HepG2 (cell line): ENCODE measurements at regions not wholly inside any gene's neighbourhood (a gene's known extent, or its start where the extent isn't known, plus 50 kb on each side); places are given as distances from the start of the nearest gene placed in this dataset.
A peak's percentile ranks its signal among the peaks of the same experiment; 100 is the strongest.
"Not testable (repeated sequence)": the region's sequence is repeated elsewhere in the genome, so short reads cannot be mapped to it uniquely, and the experiment has no call there.

Experiments
- ATAC-seq: fragments of 200-7000 bp; cut with Tn5 transposase; 3 replicates; pipeline ENCODE4 v1.9.1; 2020; ENCODE audit warnings: mild to moderate bottlenecking, moderate library complexity
- BruUV-seq: library from RNA; stranded (reverse); fragments of 400-500 nt; replicated peaks from 2 replicates; lab custom pipeline; 2021; lab: Mats Ljungman, UMichigan
- CTCF ChIA-PET: fragments of 300-600 bp; formaldehyde crosslinking; extraction: SDS; loops from one replicate; lab custom pipeline; 2021; ENCODE audit warnings: low total read pairs, inconsistent platforms, low intra/inter-chr PET ratio; lab: Yijun Ruan, JAX
- POLR2A ChIA-PET: fragments of 350-600 bp; sonication (Branson Sonifier 250); formaldehyde crosslinking; loops from one replicate; lab custom pipeline; 2020; ENCODE audit warnings: antibody characterized with exemption, inconsistent platforms; lab: Yijun Ruan, JAX
- DNase-seq: peaks from one replicate; pipeline ENCODE4 v3.0.0-alpha.2; 2015; ENCODE audit warnings: low spot score
- FAIRE-seq: peaks from 3 replicates; lab custom pipeline; 2011; peaks lifted over from hg19 to GRCh38; lab: Jason Lieb, UNC
- H2AFZ ChIP-seq: one replicate; pipeline ENCODE4 v1.6.1; 2011; ENCODE audit warnings: low read length, inconsistent platforms
- H3K27ac ChIP-seq: fragments of 300-600 bp; 3 replicates; pipeline ENCODE4 v1.8.0; 2011; ENCODE audit warnings: mixed run types, mild to moderate bottlenecking, mixed read lengths, low read length, inconsistent platforms; ENCODE audit not compliant: insufficient read depth; ENCODE audit errors: extremely low read length
- H3K27me3 ChIP-seq, 2 experiments: fragments of 200-600 bp in 1 of 2; 2 replicates in 1 of 2; 3 replicates in 1 of 2; pipeline versions ENCODE4 v1.6.0 to v1.8.0; 2011; ENCODE audit warnings: low read length in 2 of 2, mild to moderate bottlenecking in 2 of 2, moderate library complexity in 2 of 2, inconsistent platforms in 1 of 2; ENCODE audit not compliant: insufficient read depth in 2 of 2, control insufficient read depth in 1 of 2
- H3K36me3 ChIP-seq, 2 experiments: fragments of 200-600 bp in 1 of 2; replicated peaks in 1 of 2; 2 replicates in 1 of 2; 3 replicates in 1 of 2; pipeline versions ENCODE4 v1.5.1 to v1.8.0; 2011; ENCODE audit warnings: low read length in 2 of 2, inconsistent platforms in 1 of 2; ENCODE audit not compliant: insufficient read depth in 2 of 2, control insufficient read depth in 1 of 2
- H3K4me1 ChIP-seq: 2 replicates; pipeline ENCODE4 v1.5.1; 2012; ENCODE audit warnings: low read length, inconsistent platforms; ENCODE audit not compliant: insufficient read depth
- H3K4me2 ChIP-seq: 2 replicates; pipeline ENCODE4 v1.6.0; 2011; ENCODE audit warnings: low read depth, low read length, inconsistent platforms
- H3K4me3 ChIP-seq, 3 experiments: fragments of 200-600 bp in 1 of 3; sonication (generic), shearing (Covaris generic) in 1 of 3; replicated peaks in 1 of 3; 2 replicates each; pipeline ENCODE4 v1.5.1; 2011 to 2016; ENCODE audit warnings: low read length in 3 of 3, inconsistent platforms in 2 of 3, low read depth in 2 of 3, mild to moderate bottlenecking in 2 of 3, control low read depth in 1 of 3, mixed read lengths in 1 of 3; ENCODE audit not compliant: insufficient read depth in 1 of 3
- H3K79me2 ChIP-seq: one replicate; pipeline ENCODE4 v1.6.1; 2011; ENCODE audit warnings: low read length, inconsistent platforms; ENCODE audit not compliant: insufficient read depth
- H3K9ac ChIP-seq: 2 replicates; pipeline ENCODE4 v1.6.0; 2011; ENCODE audit warnings: mild to moderate bottlenecking, low read depth, low read length, inconsistent platforms; ENCODE audit not compliant: insufficient read depth
- H3K9me3 ChIP-seq: 2 replicates; pipeline ENCODE4 v1.5.1; 2012; ENCODE audit warnings: mild to moderate bottlenecking, low read length
- H4K20me1 ChIP-seq: 2 replicates; pipeline ENCODE4 v1.6.0; 2011; ENCODE audit warnings: inconsistent platforms, mild to moderate bottlenecking, low read length, moderate library complexity; ENCODE audit not compliant: insufficient read depth
- ELF3 ChIP-seq: IDR thresholded peaks from 2 replicates; pipeline ENCODE4 v1.6.1; 2016; ENCODE audit warnings: missing genetic modification reagents, missing compliant biosample characterization
- GRHL1 ChIP-seq: sonication (generic); formaldehyde crosslinking; conservative IDR thresholded peaks from 2 replicates; pipeline ENCODE4 v1.8.0; 2022; ENCODE audit warnings: missing genetic modification reagents
- SOX13 ChIP-seq, 3 experiments: fragments of 450-650 bp in 1 of 3; sonication (generic) in 1 of 3; formaldehyde crosslinking in 1 of 3; IDR thresholded peaks in 2 of 3; conservative IDR thresholded peaks in 1 of 3; 2 replicates each; pipeline versions ENCODE4 v1.5.0 to v1.6.1; 2016 to 2020; ENCODE audit warnings: antibody characterized with exemption in 1 of 3, mild to moderate bottlenecking in 1 of 3, missing compliant biosample characterization in 1 of 3, missing genetic modification reagents in 1 of 3, moderate library complexity in 1 of 3
- WGBS: methylation state at CpG from one replicate; pipeline ENCODE4 v1.1.6; 2017; ENCODE audit warnings: low lambda C conversion rate; 5-methylcytosine and 5-hydroxymethylcytosine counted together
- in situ Hi-C: cut with HindIII; loops from 2 replicates; pipeline ENCODE4 v1.10.0; 2017; ENCODE audit warnings: low pct_unique_long_range_greater_than_20kb; ENCODE audit not compliant: extremely low pct_ligation_motif_present
- intact Hi-C: fragments of 100-400 bp; cut with micrococcal nuclease; formaldehyde crosslinking; loops from one replicate; pipeline ENCODE4 v1.10.0; 2022; ENCODE audit not compliant: unreplicated experiment

GRCh38 chr1:121595089-121595488 is 410.3 kb downstream of the SRGAP2C start:
- Histone ChIP-seq H3K4me3 (no peak overlapping the region), H3K27me3 (no peaks in the 10 kb centered on the region), H3K36me3 (no peaks in the 10 kb centered on the region), H3K9me3 (no peaks in the 10 kb centered on the region), H3K4me1 (peaks cover 11% of the 10 kb centered on the region), H3K79me2 (no peaks in the 10 kb centered on the region), H3K4me2 (no peak overlapping the region), H4K20me1 (no peaks in the 10 kb centered on the region), H3K9ac (no peak overlapping the region), H3K27ac (no peak overlapping the region), H2AFZ (no peak overlapping the region)
- no peak for FAIRE-seq
- in situ Hi-C loops (no loop called here), intact Hi-C loops (no loop called here)
- TF ChIP-seq GRHL1 (CRISPR knock-in tag) (no peak), ELF3 (CRISPR knock-in tag) (no peak), SOX13 (IDR thresholded peaks at IDR 0.05) (no peak), SOX13 (CRISPR knock-in tag; conservative IDR thresholded peaks at IDR 0.05 in 1 of 2, IDR thresholded peaks at IDR 0.05 in 1 of 2) (peak in 1 of 2 experiments; percentile 24; a peak in 1 of 4 replicates)
- DNase-seq, result peak; percentile 44
- ChIA-PET POLR2A (no interaction called here), CTCF (no interaction called here)
- no TSS peak for BruUV-seq
- ATAC-seq, result no peak; the same call in 2 of the 3 replicates

GRCh38 chr1:121604843-121605444 is 420.2 kb downstream of the SRGAP2C start:
- H3K4me2 ChIP-seq, H2AFZ ChIP-seq, POLR2A ChIA-PET, H3K27ac ChIP-seq, H3K9me3 ChIP-seq, H3K9ac ChIP-seq, FAIRE-seq, BruUV-seq, H3K4me3 ChIP-seq, in situ Hi-C loops, H3K79me2 ChIP-seq, DNase-seq, ATAC-seq, H4K20me1 ChIP-seq, H3K4me1 ChIP-seq, intact Hi-C loops, H3K36me3 ChIP-seq, CTCF ChIA-PET, H3K27me3 ChIP-seq: not testable (repeated sequence)
- WGBS, result no CpG with 5 or more reads among the region's 3 CpGs

- H3K36me3 ChIP-seq, POLR2A ChIA-PET, intact Hi-C loops, FAIRE-seq, H2AFZ ChIP-seq, H3K4me2 ChIP-seq, in situ Hi-C loops, H3K27me3 ChIP-seq, H3K9me3 ChIP-seq, H4K20me1 ChIP-seq, H3K27ac ChIP-seq, H3K79me2 ChIP-seq, BruUV-seq, DNase-seq, H3K4me3 ChIP-seq, CTCF ChIA-PET, H3K9ac ChIP-seq, ATAC-seq, H3K4me1 ChIP-seq: not testable (repeated sequence)
- no CpG with 5 or more reads among the region's 2 CpGs for WGBS
Measured at GRCh38 chr1:121607499-121607898, 422.7 kb downstream of the SRGAP2C start.
